Activated CD4-positive, alpha-beta T cell treated with anti-CD3 and anti-CD28 coated beads, Interleukin-2, Interleukin-6, amounts not matched to agents 100 ng/mL and 50 ng/mL, durations not matched to agents 16 hours and 8 hours (primary cell): ENCODE measurements at regions not wholly inside any gene's neighbourhood (a gene's known extent, or its start where the extent isn't known, plus 50 kb on each side); places are given as distances from the start of the nearest gene placed in this dataset.

Source experiments
- DNase-seq: peaks from one replicate; pipeline ENCODE4 v3.0.0-alpha.2; 2020

- no peak for DNase-seq
Measured at GRCh38 chr15:39367596-39367995, 213.3 kb upstream of the THBS1 start.

GRCh38 chr15:39369768-39370167 is 211.1 kb upstream of the THBS1 start:
- no peak for DNase-seq

- DNase-seq: no peak
Measured at GRCh38 chr15:39376371-39376909, 204.4 kb upstream of the THBS1 start.

- no peak for DNase-seq
Measured at GRCh38 chr15:39381517-39381916, 199.4 kb upstream of the THBS1 start.

- no peak for DNase-seq
Measured at GRCh38 chr15:39388118-39388517, 192.8 kb upstream of the THBS1 start.

- no peak for DNase-seq
Measured at GRCh38 chr15:39391230-39391629, 189.6 kb upstream of the THBS1 start.

GRCh38 chr15:39392469-39393047 is 188.3 kb upstream of the THBS1 start:
- no peak for DNase-seq

GRCh38 chr15:39393575-39394335 is 187.1 kb upstream of the THBS1 start:
- peak; percentile 3 for DNase-seq

- no peak for DNase-seq
Measured at GRCh38 chr15:39394496-39394895, 186.4 kb upstream of the THBS1 start.

- DNase-seq: no peak
Measured at GRCh38 chr15:39396979-39397615, 183.8 kb upstream of the THBS1 start.

GRCh38 chr15:39397883-39398282 is 183.0 kb upstream of the THBS1 start:
- no peak for DNase-seq

- no peak for DNase-seq
Measured at GRCh38 chr15:39399600-39399999, 181.3 kb upstream of the THBS1 start.

GRCh38 chr15:39400002-39400401 is 180.9 kb upstream of the THBS1 start:
- no peak for DNase-seq

GRCh38 chr15:39400821-39401550 is 179.9 kb upstream of the THBS1 start:
- DNase-seq: no peak

- no peak for DNase-seq
Measured at GRCh38 chr15:39403640-39404117, 177.2 kb upstream of the THBS1 start.

- no peak for DNase-seq
Measured at GRCh38 chr15:39404767-39405181, 176.1 kb upstream of the THBS1 start.

GRCh38 chr15:39406485-39406884 is 174.4 kb upstream of the THBS1 start:
- no peak for DNase-seq

GRCh38 chr15:39407116-39407515 is 173.8 kb upstream of the THBS1 start:
- no peak for DNase-seq

- DNase-seq: no peak
Measured at GRCh38 chr15:39409876-39410530, 170.9 kb upstream of the THBS1 start.

GRCh38 chr15:39411102-39411989 is 169.5 kb upstream of the THBS1 start:
- peak; percentile 62 for DNase-seq

- peak; percentile 28 for DNase-seq
Measured at GRCh38 chr15:39413558-39413957, 167.3 kb upstream of the THBS1 start.
